NCI-H510A (cell line): ENCODE measurements at regions not wholly inside any gene's neighbourhood (a gene's known extent, or its start where the extent isn't known, plus 50 kb on each side); places are given as distances from the start of the nearest gene placed in this dataset.

Source experiments
- DNase-seq: peaks from one replicate; lab custom pipeline; 2025; lab: John Stamatoyannopoulos, UW

GRCh38 chr1:105830571-105831146 lies 1225.8 kb upstream of the PRMT6 start:
- no peak for DNase-seq

GRCh38 chr1:105838071-105838470 lies 1218.4 kb upstream of the PRMT6 start:
- DNase-seq, result no peak

GRCh38 chr1:105865546-105865945 lies 1190.9 kb upstream of the PRMT6 start:
- DNase-seq, result no peak

GRCh38 chr1:105872817-105873216 lies 1183.7 kb upstream of the PRMT6 start:
- DNase-seq, result no peak

GRCh38 chr1:105874621-105875020 lies 1181.9 kb upstream of the PRMT6 start:
- no peak for DNase-seq

GRCh38 chr1:105886309-105886708 lies 1170.2 kb upstream of the PRMT6 start:
- DNase-seq, result no peak

- DNase-seq, result no peak
These were observed 1165.2 kb upstream of the PRMT6 start for GRCh38 chr1:105891308-105891707.

- DNase-seq, result no peak
These were observed 1162.5 kb upstream of the PRMT6 start for GRCh38 chr1:105894006-105894405.

- no peak for DNase-seq
These were observed 1146.7 kb upstream of the PRMT6 start for GRCh38 chr1:105909811-105910210.

GRCh38 chr1:105914403-105914802 lies 1142.1 kb upstream of the PRMT6 start:
- peak; percentile 56 for DNase-seq

- DNase-seq, result peak; percentile 15
These were observed 1121.7 kb upstream of the PRMT6 start for GRCh38 chr1:105934806-105935205.

- no peak for DNase-seq
These were observed 1091.6 kb upstream of the PRMT6 start for GRCh38 chr1:105964879-105965278.

- DNase-seq, result no peak
These were observed 1059.0 kb upstream of the PRMT6 start for GRCh38 chr1:105997516-105997915.

GRCh38 chr1:106022312-106022902 lies 1034.1 kb upstream of the PRMT6 start:
- DNase-seq, result no peak

- DNase-seq, result no peak
These were observed 1028.6 kb upstream of the PRMT6 start for GRCh38 chr1:106027871-106028270.

GRCh38 chr1:106037526-106037925 lies 1018.9 kb upstream of the PRMT6 start:
- no peak for DNase-seq

GRCh38 chr1:106038260-106038659 lies 1018.2 kb upstream of the PRMT6 start:
- no peak for DNase-seq

GRCh38 chr1:106043971-106044370 lies 1012.5 kb upstream of the PRMT6 start:
- no peak for DNase-seq

- DNase-seq, result no peak
These were observed 1009.3 kb upstream of the PRMT6 start for GRCh38 chr1:106047210-106047609.

- DNase-seq, result no peak
These were observed 1006.9 kb upstream of the PRMT6 start for GRCh38 chr1:106049595-106049994.

GRCh38 chr1:106055855-106056254 lies 1000.6 kb upstream of the PRMT6 start:
- DNase-seq, result no peak

GRCh38 chr1:106061586-106062495 lies 994.6 kb upstream of the PRMT6 start:
- no peak for DNase-seq

- DNase-seq, result peak; percentile 65
These were observed 993.0 kb upstream of the PRMT6 start for GRCh38 chr1:106063510-106063909.
